ENCODE measurements at regions not wholly inside any gene's neighbourhood (a gene's known extent, or its start where the extent isn't known, plus 50 kb on each side); places are given as distances from the start of the nearest gene placed in this dataset.

DNA sequence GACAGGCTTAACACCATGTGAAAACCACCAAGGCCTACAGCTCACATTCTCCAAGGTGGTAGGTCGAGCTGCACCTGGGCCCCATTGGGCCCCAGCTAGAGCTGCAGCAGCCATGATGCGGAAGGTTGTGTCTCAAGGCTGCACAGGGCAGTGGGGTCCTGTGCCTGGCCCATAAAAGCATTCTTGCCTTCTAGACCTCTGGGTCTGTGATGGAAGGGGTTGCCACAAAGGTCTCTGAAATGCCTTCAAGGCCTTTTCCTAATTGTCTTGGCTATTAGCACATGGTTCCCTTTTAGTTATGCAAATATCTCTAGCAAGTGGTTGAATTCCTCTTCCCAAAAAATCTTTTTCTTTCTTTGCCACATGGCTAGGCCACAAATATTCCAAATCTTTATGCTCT lies 52.5 kb upstream of the C11orf58 start:
- ATAC-seq: no peak
- DNase-seq (ENCODE audit: low spot score): no peak

- ATAC-seq (no peak), DNase-seq (ENCODE audit: low spot score) (no peak)
These were observed 59.9 kb upstream of the C11orf58 start for GRCh38 chr11:16678466-16679116.

GRCh38 chr11:16669799-16670415 lies 68.5 kb upstream of the C11orf58 start:
- DNase-seq (ENCODE audit: low spot score) (no peak), ATAC-seq (no peak)

DNA sequence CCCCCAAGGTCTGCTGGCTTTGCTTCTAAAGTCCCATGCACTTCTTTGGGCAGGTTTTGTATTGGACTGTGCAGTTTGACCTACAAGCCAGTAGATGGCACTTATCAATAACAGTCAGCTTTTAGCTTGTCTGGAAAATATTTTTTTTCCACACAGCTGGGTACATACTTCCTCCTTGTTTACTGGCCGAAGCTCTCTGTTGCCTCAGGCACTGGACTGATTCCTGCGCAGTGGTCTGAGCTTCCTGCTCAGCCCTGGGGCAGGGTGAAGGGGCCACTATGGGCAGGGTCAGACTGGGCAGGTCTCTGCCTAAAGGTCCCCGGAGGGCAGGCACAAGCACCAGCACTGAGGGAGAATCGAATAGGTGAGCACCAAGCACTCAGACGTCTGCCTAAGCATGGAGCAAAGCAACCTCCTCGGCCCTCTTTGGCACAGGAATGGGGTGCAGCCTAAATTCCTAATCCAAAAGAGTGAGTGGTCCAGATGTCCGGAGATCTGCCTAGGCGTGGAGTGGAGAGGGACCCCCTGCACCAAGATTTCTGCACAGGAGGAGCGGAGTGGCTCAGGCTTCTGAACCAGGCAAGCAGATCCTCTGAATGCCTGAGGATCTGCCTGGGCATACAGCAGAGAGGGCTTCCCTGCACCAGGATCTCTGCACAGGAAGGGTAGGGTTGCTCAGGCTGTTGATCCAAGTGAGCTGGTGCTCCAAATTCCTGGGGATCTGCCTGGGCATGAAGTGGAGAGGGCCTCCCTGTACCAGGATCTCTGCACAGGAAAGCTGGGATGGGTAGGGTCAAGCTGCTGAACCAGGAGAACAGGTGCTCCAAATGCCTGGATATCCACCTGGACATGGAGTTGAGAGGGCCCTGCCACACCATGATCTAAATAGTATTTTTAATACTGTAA lies 105.9 kb upstream of the C11orf58 start:
- ATAC-seq: peak; percentile 91
- DNase-seq (ENCODE audit: low spot score): no peak

DNA sequence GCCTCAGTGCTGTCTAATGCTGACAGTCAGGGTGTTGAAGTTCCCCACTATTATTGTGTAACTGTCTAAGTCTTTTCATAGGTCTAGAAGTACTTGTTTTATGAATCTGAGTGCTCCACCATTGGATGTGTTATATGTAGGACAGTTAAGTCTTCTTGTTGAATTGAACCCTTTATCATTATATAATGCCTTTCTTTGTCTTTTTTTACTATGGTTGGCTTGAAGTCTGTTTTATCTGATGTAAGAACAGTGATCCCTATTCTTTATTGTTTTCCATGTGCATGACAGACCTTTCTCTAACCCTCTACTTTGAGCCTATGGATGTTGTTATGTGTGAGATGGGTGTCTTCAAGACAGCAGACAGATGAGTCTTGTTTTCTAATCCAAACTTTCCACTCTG lies 107.8 kb upstream of the C11orf58 start:
- no peak for ATAC-seq

GRCh38 chr11:16618431-16618830 lies 120.0 kb upstream of the C11orf58 start:
- DNase-seq (ENCODE audit: low spot score) (no peak), ATAC-seq (no peak)

More for the DNA sequence above, 107.8 kb upstream of the C11orf58 start:
- DNase-seq (ENCODE audit: low spot score): no peak

- DNase-seq (ENCODE audit: low spot score) (no peak), ATAC-seq (no peak)
These were observed 123.0 kb upstream of the C11orf58 start for GRCh38 chr11:16615480-16615879.

- ATAC-seq (peak; percentile 99), DNase-seq (ENCODE audit: low spot score) (peak; percentile 85)
These were observed 124.7 kb upstream of the C11orf58 start for GRCh38 chr11:16613512-16614381.

DNA sequence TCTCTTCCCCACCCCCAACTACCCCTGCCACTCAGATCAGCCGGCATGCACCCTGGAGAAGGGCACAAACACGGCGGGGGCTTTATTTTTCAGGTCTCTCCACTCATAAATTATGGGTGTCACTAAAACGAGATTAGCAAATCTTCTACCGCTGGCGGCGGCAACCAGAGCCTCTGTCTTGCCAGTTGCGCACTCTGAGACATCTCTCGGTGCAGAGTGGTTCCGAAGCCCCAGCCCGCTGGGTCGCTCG lies 125.3 kb upstream of the C11orf58 start:
- DNase-seq (ENCODE audit: low spot score) (no peak), ATAC-seq (no peak)

DNA sequence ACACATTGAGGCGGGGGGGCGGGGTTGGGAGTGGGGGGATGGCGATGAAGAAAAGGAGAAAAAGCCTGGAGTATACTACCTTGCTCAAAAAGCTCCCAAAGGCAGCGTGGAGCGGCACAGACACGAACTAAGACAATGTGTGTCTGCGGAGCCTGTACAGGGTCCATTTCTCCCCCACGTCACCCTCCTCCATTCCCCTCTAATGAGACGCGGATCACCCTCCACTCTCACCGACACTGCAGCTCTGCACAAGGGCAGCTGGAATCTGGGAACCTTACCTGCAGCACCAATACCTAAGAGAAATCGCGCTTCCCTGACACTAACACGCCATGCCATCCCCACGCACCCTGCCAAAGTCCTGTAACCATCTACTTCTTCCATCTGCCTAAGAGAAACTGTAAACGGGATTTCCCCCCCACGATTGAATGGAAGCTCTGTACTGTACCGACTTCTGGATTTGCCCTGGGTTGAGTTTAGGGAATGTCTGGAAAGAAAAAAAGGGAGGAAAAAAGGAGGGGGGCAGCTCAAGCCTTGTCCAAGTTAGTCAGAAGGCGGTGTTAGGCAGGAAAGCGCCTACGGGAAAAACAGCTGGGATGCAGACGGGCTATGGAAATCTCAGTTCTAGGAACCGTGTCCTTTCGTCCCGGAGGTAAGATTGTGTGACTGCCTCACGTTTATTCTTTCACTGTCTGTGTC lies 125.7 kb upstream of the C11orf58 start:
- DNase-seq (ENCODE audit: low spot score) (no peak), ATAC-seq (peak; percentile 35)

DNA sequence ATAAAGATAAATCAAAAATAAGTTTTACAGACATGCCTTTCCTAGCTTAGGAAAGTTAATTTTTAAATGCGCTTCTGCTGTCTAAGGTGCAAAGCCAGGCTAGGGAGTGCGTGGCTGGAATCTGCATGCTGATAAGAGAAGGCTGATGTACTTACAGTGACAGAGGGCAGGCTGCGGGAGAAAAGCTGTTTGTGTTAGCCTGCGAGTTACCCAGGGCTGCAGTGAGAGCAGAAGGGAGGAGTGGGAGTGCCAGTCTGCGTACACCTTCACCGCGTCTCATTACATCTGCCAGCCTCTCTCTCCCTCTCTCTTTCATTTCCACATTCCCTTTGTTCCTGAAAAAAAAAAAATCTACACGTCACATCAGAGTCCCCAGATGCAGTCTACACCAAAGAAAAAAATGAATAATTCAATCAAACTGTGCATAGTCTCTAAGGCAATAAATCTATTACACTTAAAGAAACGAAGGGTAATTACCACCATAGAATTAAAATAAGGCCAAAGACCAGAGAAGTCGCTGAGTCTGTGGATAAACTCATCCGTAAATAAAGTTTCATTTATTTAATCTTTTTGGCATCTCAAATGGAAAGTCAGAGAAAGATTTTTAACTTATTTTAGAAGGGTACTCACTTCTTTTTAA lies 126.4 kb upstream of the C11orf58 start:
- no peak for DNase-seq (ENCODE audit: low spot score)
- no peak for ATAC-seq

- DNase-seq (ENCODE audit: low spot score) (no peak), ATAC-seq (no peak)
These were observed 127.0 kb upstream of the C11orf58 start for GRCh38 chr11:16611401-16611921.

DNA sequence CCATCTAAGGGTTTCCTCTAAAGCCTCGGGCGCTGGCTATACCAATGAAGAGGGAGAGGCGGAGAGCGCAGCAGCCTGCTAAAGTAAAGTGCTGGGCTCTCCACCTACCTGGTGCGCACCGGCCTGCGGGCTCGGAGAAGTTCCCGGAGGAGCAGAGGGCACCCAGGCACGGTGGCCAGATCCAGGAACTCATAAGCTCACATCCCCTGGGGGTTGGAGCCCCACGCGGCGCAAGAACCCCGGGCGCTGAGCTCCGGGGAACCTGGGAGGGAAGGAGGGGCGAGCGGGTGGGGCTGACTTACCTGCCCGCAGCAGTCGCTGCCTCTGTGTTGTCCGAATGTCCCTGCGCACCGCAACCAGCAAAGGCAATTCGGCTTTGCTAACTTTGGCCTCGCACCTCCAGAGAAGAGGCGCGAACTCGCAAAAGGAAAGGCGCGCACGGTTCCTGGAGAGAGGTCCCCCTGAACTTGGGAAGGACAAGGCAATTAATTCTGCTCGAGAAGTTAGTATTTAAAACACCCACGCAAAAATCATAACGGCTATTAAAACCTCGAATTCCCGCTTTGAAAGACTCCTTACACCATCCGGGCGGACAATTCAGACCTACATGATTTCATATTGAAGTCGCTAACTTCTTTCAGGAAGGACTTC lies 127.6 kb upstream of the C11orf58 start:
- ATAC-seq (no peak), DNase-seq (ENCODE audit: low spot score) (no peak)

DNA sequence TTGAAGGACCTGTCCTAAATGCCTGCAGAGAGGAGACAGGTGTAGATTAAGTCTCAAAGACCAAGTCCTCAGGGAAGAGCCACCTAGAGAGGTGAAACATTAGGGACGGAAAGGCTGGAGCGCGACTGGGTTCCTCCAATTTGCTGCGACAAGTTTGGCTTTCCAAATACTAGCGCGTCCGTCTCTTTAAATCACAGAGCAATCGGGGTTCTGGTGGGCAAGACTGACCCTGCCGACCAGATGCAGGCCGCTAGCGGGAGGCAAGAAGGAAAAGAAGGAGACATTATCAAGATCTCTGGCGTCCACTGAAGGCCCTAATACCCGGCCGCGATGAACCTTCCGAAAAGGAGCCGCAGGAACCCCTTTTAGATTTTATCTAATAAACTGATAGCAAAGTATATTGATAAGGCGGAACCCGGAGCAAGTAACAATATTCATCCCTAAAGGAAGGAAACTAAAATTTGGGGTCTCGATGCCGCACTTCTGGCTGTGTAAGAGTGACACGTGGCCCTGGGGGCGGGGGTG lies 128.2 kb upstream of the C11orf58 start:
- ATAC-seq (no peak), DNase-seq (ENCODE audit: low spot score) (no peak)

DNA sequence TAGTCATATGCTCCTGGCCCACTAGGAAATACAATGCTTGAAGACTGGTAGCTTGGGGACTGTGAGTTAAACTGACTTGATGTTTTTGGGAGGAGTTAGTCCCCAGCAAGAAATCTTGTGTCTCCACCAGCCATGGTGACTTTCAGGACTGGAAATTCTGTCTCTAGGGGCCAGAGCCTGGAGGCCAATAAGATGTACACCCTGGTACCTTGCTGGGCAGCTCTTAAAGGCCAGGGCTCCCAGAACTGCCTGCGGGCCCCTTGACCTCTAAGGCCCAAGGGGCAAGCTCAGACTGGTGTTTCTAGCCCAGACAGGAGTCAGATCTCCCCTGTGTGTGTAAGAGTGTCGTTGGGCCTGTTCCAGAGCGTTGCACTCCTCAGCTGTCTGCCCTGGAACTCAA lies 128.7 kb upstream of the C11orf58 start:
- no peak for DNase-seq (ENCODE audit: low spot score)
- ATAC-seq: no peak

DNA sequence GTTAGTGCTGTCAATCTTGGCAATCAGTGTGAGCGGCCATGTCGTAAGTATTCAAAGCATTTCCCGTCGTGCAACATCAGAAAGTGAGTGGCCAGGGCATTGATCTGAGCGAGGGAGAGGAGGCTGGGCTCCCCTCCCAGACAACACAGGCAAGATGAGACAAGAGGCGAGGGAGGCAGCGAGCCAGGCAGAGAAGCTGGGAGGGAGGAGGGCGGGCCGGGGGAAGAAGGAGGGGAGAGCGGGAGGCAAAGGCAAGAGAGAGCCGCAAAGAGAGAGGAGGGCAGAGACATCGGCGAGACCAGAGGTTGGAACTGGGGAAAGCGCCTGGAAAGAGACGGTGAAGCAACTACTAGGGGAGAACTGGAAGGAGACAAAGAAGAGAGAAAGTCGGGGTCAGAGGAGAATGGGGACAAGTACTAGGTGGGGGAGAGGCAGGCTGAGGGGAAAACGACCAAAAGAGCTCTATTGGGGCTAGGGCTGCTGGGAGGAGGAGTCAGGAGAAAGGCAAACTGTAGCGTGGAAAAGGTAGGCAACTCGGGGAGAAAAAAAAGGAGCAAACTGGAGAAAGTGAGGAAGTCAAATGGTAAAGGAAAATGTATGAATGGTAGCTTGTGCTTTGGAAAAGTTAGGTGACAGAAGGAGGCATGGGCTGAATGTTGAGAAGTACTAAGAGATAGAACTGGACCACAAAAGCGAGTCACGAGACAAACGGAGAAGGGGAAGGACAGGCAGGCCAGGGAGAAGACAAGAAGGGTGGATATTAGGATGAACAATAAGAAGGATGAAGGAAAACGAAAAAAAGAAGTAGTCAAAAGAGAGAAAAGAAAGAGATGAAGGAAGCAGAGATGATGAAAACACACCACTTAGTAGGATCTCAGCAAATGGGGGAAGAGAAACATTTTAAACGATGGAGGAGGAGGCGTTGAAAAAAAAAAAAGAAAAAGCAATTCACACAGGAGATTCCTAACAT lies 130.5 kb upstream of the C11orf58 start:
- peak; percentile 79 for DNase-seq (ENCODE audit: low spot score)
- peak; percentile 37 for ATAC-seq

DNA sequence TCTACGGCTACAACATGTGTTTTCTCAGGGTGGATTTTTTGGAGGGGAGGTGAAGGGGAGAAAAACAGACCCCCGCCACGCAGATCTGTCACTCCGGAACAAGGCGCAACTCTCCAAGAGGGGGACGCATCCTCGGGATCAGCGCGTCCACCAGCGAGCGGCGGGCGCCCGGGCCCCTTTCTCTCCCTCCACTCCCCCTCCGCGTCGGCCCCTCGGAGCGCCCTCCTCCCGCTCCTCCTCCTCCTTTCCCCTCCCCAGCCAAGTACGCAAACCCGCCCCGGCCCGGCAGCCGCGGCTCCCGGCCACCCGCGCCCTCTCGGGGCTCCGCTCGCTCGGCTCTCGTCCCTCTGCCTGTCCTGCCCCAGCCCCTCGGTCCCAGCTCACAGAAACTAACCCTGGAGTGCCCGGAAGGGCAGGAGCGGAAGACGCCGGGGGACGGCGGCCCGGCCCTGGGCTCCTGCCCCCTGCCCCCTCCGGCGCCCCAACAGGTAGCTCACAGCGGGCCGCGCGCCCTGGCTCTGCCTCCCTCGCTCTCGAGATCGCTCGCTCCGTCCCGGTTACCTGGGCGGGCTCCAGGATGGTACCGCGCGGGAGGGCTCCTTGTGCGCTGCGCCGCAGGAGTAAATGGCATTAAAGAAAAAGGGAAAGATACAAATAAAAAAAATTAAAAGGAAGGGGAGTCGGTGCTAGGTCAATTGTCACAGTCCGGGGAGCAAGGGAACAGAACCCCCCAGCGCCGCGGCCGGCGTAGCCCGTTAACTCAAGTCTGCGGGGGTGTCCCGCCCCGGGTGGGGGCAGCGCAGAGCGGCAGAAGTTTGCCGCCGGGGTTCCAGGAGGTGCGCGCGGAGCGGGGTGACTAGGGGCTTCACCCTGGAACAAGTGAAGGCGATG lies 131.4 kb upstream of the C11orf58 start:
- peak; percentile 65 for DNase-seq (ENCODE audit: low spot score)
- peak; percentile 40 for ATAC-seq
